H1 (cell line): ENCODE measurements at regions not wholly inside any gene's neighbourhood (a gene's known extent, or its start where the extent isn't known, plus 50 kb on each side); places are given as distances from the start of the nearest gene placed in this dataset.

Source experiments
- CBX8 ChIP-seq: fragments of 300-800, 300-1000 bp; sonication (generic); IDR thresholded peaks from 2 replicates; pipeline ENCODE4 v1.7.1; 2016; ENCODE audit warnings: low read depth, low read length, borderline replicate concordance
- HDAC6 ChIP-seq: IDR thresholded peaks from one replicate; pipeline ENCODE4 v1.7.1; 2012; ENCODE audit warnings: low read depth, mild to moderate bottlenecking, inconsistent platforms, low read length, moderate library complexity
- MAFK ChIP-seq: IDR thresholded peaks from 2 replicates; pipeline ENCODE4 v1.6.1; 2012; ENCODE audit warnings: low read depth, mild to moderate bottlenecking, improper control_type of control experiment, low read length
- PHF8 ChIP-seq: fragments of 200-600 bp; sonication (generic); conservative IDR thresholded peaks from 2 replicates; pipeline ENCODE4 v1.7.1; 2012; ENCODE audit warnings: low read depth, mild to moderate bottlenecking, inconsistent platforms, low read length, moderate library complexity
- SIRT6 ChIP-seq: IDR thresholded peaks from one replicate; pipeline ENCODE4 v1.7.1; 2012; ENCODE audit warnings: low read length, inconsistent platforms
- SUZ12 ChIP-seq: fragments of 200-600 bp; sonication (generic); IDR thresholded peaks from 2 replicates; pipeline ENCODE4 v1.6.1; 2012; ENCODE audit warnings: mild to moderate bottlenecking, inconsistent platforms, low read length, moderate library complexity, mixed read lengths
- TCF12 ChIP-seq: IDR thresholded peaks from 2 replicates; pipeline ENCODE4 v1.6.1; 2011; ENCODE audit warnings: low read depth, mild to moderate bottlenecking, low read length
- TEAD4 ChIP-seq: IDR thresholded peaks from 2 replicates; pipeline ENCODE4 v1.6.1; 2012; ENCODE audit warnings: low read depth, low read length, inconsistent platforms, mixed read lengths
- TF ChIP-seq, protein P1 (sequence below): fragments of 300-600 bp; sonication (generic); IDR thresholded peaks from 2 replicates; pipeline ENCODE4 v1.7.1; 2012; ENCODE audit warnings: low read length, moderate library complexity, mild to moderate bottlenecking, inconsistent platforms; ENCODE audit not compliant: insufficient replicate concordance
- TF ChIP-seq, protein P2 (sequence below): IDR thresholded peaks from 2 replicates; pipeline ENCODE4 v1.6.1; 2011; ENCODE audit warnings: low read length, improper control_type of control experiment

DNA sequence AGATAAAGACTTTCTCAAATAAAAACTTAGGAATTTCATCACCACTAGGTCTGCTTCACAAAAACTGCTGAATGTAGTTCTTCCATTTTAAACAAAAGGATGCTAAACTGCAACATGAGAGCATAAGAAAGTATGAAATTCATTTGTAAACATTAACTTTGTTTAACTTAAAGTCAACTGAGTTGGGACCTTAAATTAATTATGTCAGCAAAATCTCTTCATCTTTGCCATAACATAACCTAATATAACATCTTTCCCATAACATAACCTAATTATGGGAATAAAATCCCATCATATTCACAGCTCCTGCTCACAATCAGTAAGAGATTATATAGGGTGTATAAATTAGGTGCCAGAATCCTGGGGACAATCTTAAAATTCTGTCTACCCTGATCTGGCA lies 78.8 kb upstream of the PCSK5 start (continued):
- TF ChIP-seq, protein P1, sequence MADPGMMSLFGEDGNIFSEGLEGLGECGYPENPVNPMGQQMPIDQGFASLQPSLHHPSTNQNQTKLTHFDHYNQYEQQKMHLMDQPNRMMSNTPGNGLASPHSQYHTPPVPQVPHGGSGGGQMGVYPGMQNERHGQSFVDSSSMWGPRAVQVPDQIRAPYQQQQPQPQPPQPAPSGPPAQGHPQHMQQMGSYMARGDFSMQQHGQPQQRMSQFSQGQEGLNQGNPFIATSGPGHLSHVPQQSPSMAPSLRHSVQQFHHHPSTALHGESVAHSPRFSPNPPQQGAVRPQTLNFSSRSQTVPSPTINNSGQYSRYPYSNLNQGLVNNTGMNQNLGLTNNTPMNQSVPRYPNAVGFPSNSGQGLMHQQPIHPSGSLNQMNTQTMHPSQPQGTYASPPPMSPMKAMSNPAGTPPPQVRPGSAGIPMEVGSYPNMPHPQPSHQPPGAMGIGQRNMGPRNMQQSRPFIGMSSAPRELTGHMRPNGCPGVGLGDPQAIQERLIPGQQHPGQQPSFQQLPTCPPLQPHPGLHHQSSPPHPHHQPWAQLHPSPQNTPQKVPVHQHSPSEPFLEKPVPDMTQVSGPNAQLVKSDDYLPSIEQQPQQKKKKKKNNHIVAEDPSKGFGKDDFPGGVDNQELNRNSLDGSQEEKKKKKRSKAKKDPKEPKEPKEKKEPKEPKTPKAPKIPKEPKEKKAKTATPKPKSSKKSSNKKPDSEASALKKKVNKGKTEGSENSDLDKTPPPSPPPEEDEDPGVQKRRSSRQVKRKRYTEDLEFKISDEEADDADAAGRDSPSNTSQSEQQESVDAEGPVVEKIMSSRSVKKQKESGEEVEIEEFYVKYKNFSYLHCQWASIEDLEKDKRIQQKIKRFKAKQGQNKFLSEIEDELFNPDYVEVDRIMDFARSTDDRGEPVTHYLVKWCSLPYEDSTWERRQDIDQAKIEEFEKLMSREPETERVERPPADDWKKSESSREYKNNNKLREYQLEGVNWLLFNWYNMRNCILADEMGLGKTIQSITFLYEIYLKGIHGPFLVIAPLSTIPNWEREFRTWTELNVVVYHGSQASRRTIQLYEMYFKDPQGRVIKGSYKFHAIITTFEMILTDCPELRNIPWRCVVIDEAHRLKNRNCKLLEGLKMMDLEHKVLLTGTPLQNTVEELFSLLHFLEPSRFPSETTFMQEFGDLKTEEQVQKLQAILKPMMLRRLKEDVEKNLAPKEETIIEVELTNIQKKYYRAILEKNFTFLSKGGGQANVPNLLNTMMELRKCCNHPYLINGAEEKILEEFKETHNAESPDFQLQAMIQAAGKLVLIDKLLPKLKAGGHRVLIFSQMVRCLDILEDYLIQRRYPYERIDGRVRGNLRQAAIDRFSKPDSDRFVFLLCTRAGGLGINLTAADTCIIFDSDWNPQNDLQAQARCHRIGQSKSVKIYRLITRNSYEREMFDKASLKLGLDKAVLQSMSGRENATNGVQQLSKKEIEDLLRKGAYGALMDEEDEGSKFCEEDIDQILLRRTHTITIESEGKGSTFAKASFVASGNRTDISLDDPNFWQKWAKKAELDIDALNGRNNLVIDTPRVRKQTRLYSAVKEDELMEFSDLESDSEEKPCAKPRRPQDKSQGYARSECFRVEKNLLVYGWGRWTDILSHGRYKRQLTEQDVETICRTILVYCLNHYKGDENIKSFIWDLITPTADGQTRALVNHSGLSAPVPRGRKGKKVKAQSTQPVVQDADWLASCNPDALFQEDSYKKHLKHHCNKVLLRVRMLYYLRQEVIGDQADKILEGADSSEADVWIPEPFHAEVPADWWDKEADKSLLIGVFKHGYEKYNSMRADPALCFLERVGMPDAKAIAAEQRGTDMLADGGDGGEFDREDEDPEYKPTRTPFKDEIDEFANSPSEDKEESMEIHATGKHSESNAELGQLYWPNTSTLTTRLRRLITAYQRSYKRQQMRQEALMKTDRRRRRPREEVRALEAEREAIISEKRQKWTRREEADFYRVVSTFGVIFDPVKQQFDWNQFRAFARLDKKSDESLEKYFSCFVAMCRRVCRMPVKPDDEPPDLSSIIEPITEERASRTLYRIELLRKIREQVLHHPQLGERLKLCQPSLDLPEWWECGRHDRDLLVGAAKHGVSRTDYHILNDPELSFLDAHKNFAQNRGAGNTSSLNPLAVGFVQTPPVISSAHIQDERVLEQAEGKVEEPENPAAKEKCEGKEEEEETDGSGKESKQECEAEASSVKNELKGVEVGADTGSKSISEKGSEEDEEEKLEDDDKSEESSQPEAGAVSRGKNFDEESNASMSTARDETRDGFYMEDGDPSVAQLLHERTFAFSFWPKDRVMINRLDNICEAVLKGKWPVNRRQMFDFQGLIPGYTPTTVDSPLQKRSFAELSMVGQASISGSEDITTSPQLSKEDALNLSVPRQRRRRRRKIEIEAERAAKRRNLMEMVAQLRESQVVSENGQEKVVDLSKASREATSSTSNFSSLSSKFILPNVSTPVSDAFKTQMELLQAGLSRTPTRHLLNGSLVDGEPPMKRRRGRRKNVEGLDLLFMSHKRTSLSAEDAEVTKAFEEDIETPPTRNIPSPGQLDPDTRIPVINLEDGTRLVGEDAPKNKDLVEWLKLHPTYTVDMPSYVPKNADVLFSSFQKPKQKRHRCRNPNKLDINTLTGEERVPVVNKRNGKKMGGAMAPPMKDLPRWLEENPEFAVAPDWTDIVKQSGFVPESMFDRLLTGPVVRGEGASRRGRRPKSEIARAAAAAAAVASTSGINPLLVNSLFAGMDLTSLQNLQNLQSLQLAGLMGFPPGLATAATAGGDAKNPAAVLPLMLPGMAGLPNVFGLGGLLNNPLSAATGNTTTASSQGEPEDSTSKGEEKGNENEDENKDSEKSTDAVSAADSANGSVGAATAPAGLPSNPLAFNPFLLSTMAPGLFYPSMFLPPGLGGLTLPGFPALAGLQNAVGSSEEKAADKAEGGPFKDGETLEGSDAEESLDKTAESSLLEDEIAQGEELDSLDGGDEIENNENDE = no peak
- no peak for TF ChIP-seq MAFK
- TF ChIP-seq, protein P2, sequence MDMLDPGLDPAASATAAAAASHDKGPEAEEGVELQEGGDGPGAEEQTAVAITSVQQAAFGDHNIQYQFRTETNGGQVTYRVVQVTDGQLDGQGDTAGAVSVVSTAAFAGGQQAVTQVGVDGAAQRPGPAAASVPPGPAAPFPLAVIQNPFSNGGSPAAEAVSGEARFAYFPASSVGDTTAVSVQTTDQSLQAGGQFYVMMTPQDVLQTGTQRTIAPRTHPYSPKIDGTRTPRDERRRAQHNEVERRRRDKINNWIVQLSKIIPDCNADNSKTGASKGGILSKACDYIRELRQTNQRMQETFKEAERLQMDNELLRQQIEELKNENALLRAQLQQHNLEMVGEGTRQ = no peak
- TF ChIP-seq SIRT6 = no peak
- TF ChIP-seq HDAC6 = no peak
- TF ChIP-seq PHF8 = no peak
- TF ChIP-seq TEAD4 = no peak
- no peak for TF ChIP-seq TCF12
- TF ChIP-seq SUZ12 = no peak
- no peak for TF ChIP-seq CBX8
